Epithelial cell of proximal tubule (primary cell): ENCODE measurements at regions not wholly inside any gene's neighbourhood (a gene's known extent, or its start where the extent isn't known, plus 50 kb on each side); places are given as distances from the start of the nearest gene placed in this dataset.

ENCODE experiments used
- DNase-seq: peaks from one replicate; pipeline ENCODE4 v3.0.0-alpha.2; 2011; ENCODE audit warnings: low read depth
- H3K4me3 ChIP-seq: 2 replicates; pipeline ENCODE4 v1.5.1; 2011; ENCODE audit warnings: low read depth, mild to moderate bottlenecking, low read length
- CTCF ChIP-seq: conservative IDR thresholded peaks from 2 replicates; pipeline ENCODE4 v1.5.1; 2012; ENCODE audit warnings: low read depth, mild to moderate bottlenecking, low read length

- no peak for TF ChIP-seq CTCF
- H3K4me3 ChIP-seq: no peak overlapping the region
- no peak for DNase-seq
Measured at GRCh38 chr3:68129065-68129464, 474.7 kb upstream of the SUCLG2 start.

GRCh38 chr3:68123231-68123630 is 468.8 kb upstream of the SUCLG2 start:
- TF ChIP-seq CTCF: no peak
- H3K4me3 ChIP-seq: no peak overlapping the region
- DNase-seq: no peak

- no peak for TF ChIP-seq CTCF
- no peak overlapping the region for H3K4me3 ChIP-seq
- no peak for DNase-seq
Measured at GRCh38 chr3:68121287-68121686, 466.9 kb upstream of the SUCLG2 start.

GRCh38 chr3:68116580-68116979 is 462.2 kb upstream of the SUCLG2 start:
- no peak for DNase-seq
- no peak overlapping the region for H3K4me3 ChIP-seq
- TF ChIP-seq CTCF: no peak

- H3K4me3 ChIP-seq: no peak overlapping the region
- no peak for TF ChIP-seq CTCF
- no peak for DNase-seq
Measured at GRCh38 chr3:68103811-68104210, 449.4 kb upstream of the SUCLG2 start.

GRCh38 chr3:68090571-68090970 is 436.2 kb upstream of the SUCLG2 start:
- DNase-seq: no peak

More at GRCh38 chr3:68090571-68090970, 436.2 kb upstream of the SUCLG2 start:
- TF ChIP-seq CTCF: no peak
- H3K4me3 ChIP-seq: no peak overlapping the region
